ENCODE measurements at regions not wholly inside any gene's neighbourhood (a gene's known extent, or its start where the extent isn't known, plus 50 kb on each side); places are given as distances from the start of the nearest gene placed in this dataset.

DNA sequence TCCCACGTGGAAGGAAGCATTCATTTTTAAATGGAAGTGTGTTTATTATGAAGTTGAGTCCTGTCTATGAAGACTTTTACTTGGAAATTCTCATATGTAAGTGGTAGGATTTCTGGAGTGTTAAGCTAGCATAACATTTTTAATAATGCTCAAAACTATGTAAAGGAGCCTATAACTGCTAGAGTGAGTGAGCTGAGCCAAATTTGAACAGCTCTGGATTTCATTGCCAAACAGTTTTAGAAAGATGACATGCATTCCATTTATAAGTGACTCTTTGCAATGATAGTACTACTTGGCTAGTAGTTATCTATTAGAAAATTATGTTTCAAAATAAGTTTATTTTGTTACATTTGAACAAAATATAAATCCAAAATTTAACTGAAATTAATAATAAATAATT, 721.2 kb downstream of the LUZP2 start:
- no peaks in the 10 kb centered on the region for H3K9me3 ChIP-seq
- intact Hi-C loops (cut with DNase I), result no loop called here
- no peaks in the 10 kb centered on the region for H3K4me1 ChIP-seq (replicated peaks)
- no peaks in the 10 kb centered on the region for H3K36me3 ChIP-seq
- 48% methylated on average over 1 of the region's 1 CpG for WGBS
- DNase-seq (ENCODE audit: low spot score), result no peak
- H3K4me3 ChIP-seq, result no peak overlapping the region
- H3K27ac ChIP-seq, result no peak overlapping the region
- no peaks in the 10 kb centered on the region for H3K27me3 ChIP-seq (replicated peaks; ENCODE audit: insufficient read depth)
- no peak for TF ChIP-seq POLR2A (IDR thresholded peaks at IDR 0.05)
- TF ChIP-seq CTCF (IDR thresholded peaks at IDR 0.05), result no peak
- no peak for TF ChIP-seq POLR2AphosphoS5 (IDR thresholded peaks at IDR 0.05)

DNA sequence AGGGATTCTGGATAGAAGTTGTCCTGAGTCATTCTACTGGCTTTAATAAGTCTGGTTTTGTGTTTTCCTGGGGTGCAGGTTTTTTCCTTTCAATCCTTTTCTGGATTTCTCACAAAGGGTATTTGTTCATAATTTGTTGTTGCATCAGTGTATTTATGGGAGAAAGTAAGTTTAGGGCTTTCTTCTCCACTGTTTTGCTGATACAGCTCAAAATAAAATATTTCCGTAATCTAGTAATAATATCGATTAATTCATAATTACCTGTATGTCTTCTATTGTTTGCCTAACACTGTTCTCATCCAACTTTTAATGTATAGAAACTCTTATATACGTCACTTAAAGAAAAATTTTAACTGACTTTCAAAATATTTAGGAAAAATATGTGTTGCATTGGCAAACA, 728.2 kb downstream of the LUZP2 start:
- no peaks in the 10 kb centered on the region for H3K27me3 ChIP-seq (replicated peaks; ENCODE audit: insufficient read depth)
- H3K9me3 ChIP-seq, result no peaks in the 10 kb centered on the region
- H3K27ac ChIP-seq, result no peak overlapping the region
- no peak for DNase-seq (ENCODE audit: low spot score)
- intact Hi-C loops (cut with DNase I), result no loop called here
- no peak overlapping the region for H3K4me3 ChIP-seq
- no peaks in the 10 kb centered on the region for H3K36me3 ChIP-seq
- TF ChIP-seq POLR2A (IDR thresholded peaks at IDR 0.05), result no peak
- no peak for TF ChIP-seq CTCF (IDR thresholded peaks at IDR 0.05)
- TF ChIP-seq POLR2AphosphoS5 (IDR thresholded peaks at IDR 0.05), result no peak
- no peaks in the 10 kb centered on the region for H3K4me1 ChIP-seq (replicated peaks)
- 77% methylated on average over 3 of the region's 3 CpGs for WGBS

DNA sequence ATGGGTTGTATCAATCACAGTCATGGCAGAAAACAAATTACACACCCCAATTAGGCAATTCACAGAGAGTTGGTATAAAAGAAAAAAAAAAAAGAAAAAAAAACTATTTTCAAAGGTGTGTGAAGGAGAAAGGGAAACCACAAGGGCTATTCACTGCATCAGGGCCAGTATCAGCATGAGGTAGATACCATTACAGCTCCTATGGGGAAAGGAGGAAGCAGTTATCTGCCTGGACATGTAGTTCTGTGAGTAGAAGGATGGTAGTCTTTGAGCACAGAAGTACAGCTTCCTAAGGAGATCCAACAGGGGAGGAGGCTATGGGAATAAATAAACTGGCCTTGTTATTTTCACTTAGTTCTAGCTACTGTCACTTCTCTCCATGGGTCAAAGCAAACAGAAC, 746.1 kb downstream of the LUZP2 start:
- DNase-seq (ENCODE audit: low spot score), result no peak
- intact Hi-C loops (cut with DNase I), result no loop called here
- no peaks in the 10 kb centered on the region for H3K27me3 ChIP-seq (replicated peaks; ENCODE audit: insufficient read depth)
- H3K27ac ChIP-seq, result no peak overlapping the region
- H3K9me3 ChIP-seq, result no peaks in the 10 kb centered on the region
- no peak overlapping the region for H3K4me3 ChIP-seq
- no peaks in the 10 kb centered on the region for H3K36me3 ChIP-seq
- TF ChIP-seq POLR2A (IDR thresholded peaks at IDR 0.05), result no peak
- TF ChIP-seq CTCF (IDR thresholded peaks at IDR 0.05), result no peak
- no peaks in the 10 kb centered on the region for H3K4me1 ChIP-seq (replicated peaks)

DNA sequence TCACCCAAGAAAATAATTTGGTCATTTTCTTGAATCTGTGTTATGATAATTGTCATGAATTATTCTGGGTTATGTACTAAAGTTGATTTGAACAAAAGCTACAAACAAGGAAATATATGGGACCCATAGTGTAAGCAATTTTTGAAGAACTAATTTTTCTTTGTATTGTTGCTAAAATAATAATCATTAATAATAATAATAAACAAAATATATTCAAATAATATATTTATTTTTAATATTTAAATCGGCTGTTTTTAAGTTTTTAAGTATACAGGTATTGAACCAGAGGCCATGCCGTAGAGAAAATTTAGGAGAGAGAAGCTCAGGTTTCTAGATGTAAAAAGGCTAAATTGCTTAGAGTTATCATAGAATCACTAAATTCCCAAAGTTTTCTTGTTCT, 747.3 kb downstream of the LUZP2 start:
- Histone ChIP-seq H3K4me1 (replicated peaks) (no peaks in the 10 kb centered on the region), H3K27ac (no peak overlapping the region), H3K27me3 (replicated peaks; ENCODE audit: insufficient read depth) (no peaks in the 10 kb centered on the region), H3K36me3 (no peaks in the 10 kb centered on the region), H3K4me3 (no peak overlapping the region), H3K9me3 (no peaks in the 10 kb centered on the region)
- intact Hi-C loops (cut with DNase I), result no loop called here
- TF ChIP-seq CTCF (IDR thresholded peaks at IDR 0.05) (no peak), POLR2AphosphoS5 (IDR thresholded peaks at IDR 0.05) (no peak), POLR2A (IDR thresholded peaks at IDR 0.05) (no peak)
- no peak for DNase-seq (ENCODE audit: low spot score)
- WGBS, result 92% methylated on average over 2 of the region's 2 CpGs

GRCh38 chr11:25247336-25247735, 750.5 kb downstream of the LUZP2 start:
- Histone ChIP-seq H3K27me3 (replicated peaks; ENCODE audit: insufficient read depth) (no peaks in the 10 kb centered on the region), H3K9me3 (no peaks in the 10 kb centered on the region), H3K27ac (no peak overlapping the region), H3K4me3 (no peak overlapping the region), H3K36me3 (no peaks in the 10 kb centered on the region), H3K4me1 (replicated peaks) (no peaks in the 10 kb centered on the region)
- no peak for DNase-seq (ENCODE audit: low spot score)
- intact Hi-C loops (cut with DNase I), result no loop called here
- TF ChIP-seq POLR2AphosphoS5 (IDR thresholded peaks at IDR 0.05), result no peak
- TF ChIP-seq CTCF (IDR thresholded peaks at IDR 0.05), result no peak
- TF ChIP-seq POLR2A (IDR thresholded peaks at IDR 0.05), result no peak
- 42% methylated on average over 1 of the region's 1 CpG for WGBS
